Gastroesophageal sphincter (tissue), 4 donors: ENCODE measurements at regions not wholly inside any gene's neighbourhood (a gene's known extent, or its start where the extent isn't known, plus 50 kb on each side); places are given as distances from the start of the nearest gene placed in this dataset.
"Not testable (repeated sequence)": the region's sequence is repeated elsewhere in the genome, so short reads cannot be mapped to it uniquely, and the experiment has no call there.

Experiments
- ATAC-seq: fragments of 150-250 bp; one replicate; pipeline ENCODE4 v1.9.1; 2016; ENCODE audit warnings: mild to moderate bottlenecking, moderate library complexity
- H3K27ac ChIP-seq, 4 donors: fragments of 200-600 bp; sonication (generic) in 3 of 4; 1 replicate in 3 of 4; 2 replicates in 1 of 4; pipeline ENCODE4 v1.5.1; 2016 to 2019
- H3K27me3 ChIP-seq: fragments of 200-600 bp; sonication (generic); one replicate; pipeline ENCODE4 v1.5.1; 2019
- H3K36me3 ChIP-seq, 2 donors: fragments of 200-600 bp; sonication (generic); one replicate each; pipeline ENCODE4 v1.5.1; 2019; ENCODE audit warnings: control low read depth in 1 of 2
- H3K4me1 ChIP-seq, 3 donors: fragments of 200-600 bp; sonication (generic); 1 replicate in 2 of 3; 2 replicates in 1 of 3; pipeline ENCODE4 v1.5.1; 2016 to 2019; ENCODE audit warnings: control low read depth in 2 of 3
- H3K4me3 ChIP-seq, 2 donors: fragments of 200-600 bp; sonication (generic); one replicate each; pipeline ENCODE4 v1.5.1; 2019; ENCODE audit warnings: mild to moderate bottlenecking in 1 of 2, moderate library complexity in 1 of 2
- H3K9me3 ChIP-seq, 3 donors: fragments of 200-600 bp; sonication (generic); one replicate each; pipeline ENCODE4 v1.5.1; 2017 to 2019; ENCODE audit warnings: control low read depth in 2 of 3
- EP300 ChIP-seq: sonication (generic); formaldehyde crosslinking; IDR thresholded peaks from one replicate; pipeline ENCODE4 v1.6.1; 2017; ENCODE audit warnings: antibody characterized with exemption, mild to moderate bottlenecking
- POLR2A ChIP-seq, 2 donors: fragments of 450-650 bp; IDR thresholded peaks; one replicate each; pipeline ENCODE4 v1.6.1; 2017; ENCODE audit warnings: antibody characterized with exemption in 2 of 2, mild to moderate bottlenecking in 2 of 2, moderate library complexity in 1 of 2
- POLR2AphosphoS5 ChIP-seq: sonication (generic); formaldehyde crosslinking; IDR thresholded peaks from one replicate; pipeline ENCODE4 v1.6.1; 2017; ENCODE audit warnings: antibody characterized with exemption
- WGBS, 2 donors: methylation state at CpG; one replicate each; pipeline ENCODE4 v1.1.5; 2018; ENCODE audit warnings: low coverage in 1 of 2; 5-methylcytosine and 5-hydroxymethylcytosine counted together
- TF ChIP-seq, protein P1 (sequence below), 4 experiments: fragments of 200-600 bp in 2 of 4; fragments of 450-650 bp in 2 of 4; sonication (generic) in 1 of 4; IDR thresholded peaks; one replicate each; pipeline ENCODE4 v1.5.1; 2017 to 2019; ENCODE audit warnings: antibody characterized with exemption in 4 of 4, mild to moderate bottlenecking in 2 of 4, moderate library complexity in 2 of 4

GRCh38 chr4:34485252-34485651 lies 1759.1 kb downstream of the ARAP2 start:
- H3K36me3 ChIP-seq: no peaks in the 10 kb centered on the region
- no peaks in the 10 kb centered on the region for H3K27me3 ChIP-seq
- ATAC-seq: no peak
- TF ChIP-seq, protein P1, sequence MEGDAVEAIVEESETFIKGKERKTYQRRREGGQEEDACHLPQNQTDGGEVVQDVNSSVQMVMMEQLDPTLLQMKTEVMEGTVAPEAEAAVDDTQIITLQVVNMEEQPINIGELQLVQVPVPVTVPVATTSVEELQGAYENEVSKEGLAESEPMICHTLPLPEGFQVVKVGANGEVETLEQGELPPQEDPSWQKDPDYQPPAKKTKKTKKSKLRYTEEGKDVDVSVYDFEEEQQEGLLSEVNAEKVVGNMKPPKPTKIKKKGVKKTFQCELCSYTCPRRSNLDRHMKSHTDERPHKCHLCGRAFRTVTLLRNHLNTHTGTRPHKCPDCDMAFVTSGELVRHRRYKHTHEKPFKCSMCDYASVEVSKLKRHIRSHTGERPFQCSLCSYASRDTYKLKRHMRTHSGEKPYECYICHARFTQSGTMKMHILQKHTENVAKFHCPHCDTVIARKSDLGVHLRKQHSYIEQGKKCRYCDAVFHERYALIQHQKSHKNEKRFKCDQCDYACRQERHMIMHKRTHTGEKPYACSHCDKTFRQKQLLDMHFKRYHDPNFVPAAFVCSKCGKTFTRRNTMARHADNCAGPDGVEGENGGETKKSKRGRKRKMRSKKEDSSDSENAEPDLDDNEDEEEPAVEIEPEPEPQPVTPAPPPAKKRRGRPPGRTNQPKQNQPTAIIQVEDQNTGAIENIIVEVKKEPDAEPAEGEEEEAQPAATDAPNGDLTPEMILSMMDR (IDR thresholded peaks at IDR 0.05): no peak
- no peak for TF ChIP-seq EP300
- no peak for TF ChIP-seq POLR2AphosphoS5
- TF ChIP-seq POLR2A (IDR thresholded peaks at IDR 0.05): no peak
- H3K4me3 ChIP-seq: no peak overlapping the region
- no peak overlapping the region for H3K27ac ChIP-seq
- H3K9me3 ChIP-seq: no peaks in the 10 kb centered on the region
- no peaks in the 10 kb centered on the region for H3K4me1 ChIP-seq

DNA sequence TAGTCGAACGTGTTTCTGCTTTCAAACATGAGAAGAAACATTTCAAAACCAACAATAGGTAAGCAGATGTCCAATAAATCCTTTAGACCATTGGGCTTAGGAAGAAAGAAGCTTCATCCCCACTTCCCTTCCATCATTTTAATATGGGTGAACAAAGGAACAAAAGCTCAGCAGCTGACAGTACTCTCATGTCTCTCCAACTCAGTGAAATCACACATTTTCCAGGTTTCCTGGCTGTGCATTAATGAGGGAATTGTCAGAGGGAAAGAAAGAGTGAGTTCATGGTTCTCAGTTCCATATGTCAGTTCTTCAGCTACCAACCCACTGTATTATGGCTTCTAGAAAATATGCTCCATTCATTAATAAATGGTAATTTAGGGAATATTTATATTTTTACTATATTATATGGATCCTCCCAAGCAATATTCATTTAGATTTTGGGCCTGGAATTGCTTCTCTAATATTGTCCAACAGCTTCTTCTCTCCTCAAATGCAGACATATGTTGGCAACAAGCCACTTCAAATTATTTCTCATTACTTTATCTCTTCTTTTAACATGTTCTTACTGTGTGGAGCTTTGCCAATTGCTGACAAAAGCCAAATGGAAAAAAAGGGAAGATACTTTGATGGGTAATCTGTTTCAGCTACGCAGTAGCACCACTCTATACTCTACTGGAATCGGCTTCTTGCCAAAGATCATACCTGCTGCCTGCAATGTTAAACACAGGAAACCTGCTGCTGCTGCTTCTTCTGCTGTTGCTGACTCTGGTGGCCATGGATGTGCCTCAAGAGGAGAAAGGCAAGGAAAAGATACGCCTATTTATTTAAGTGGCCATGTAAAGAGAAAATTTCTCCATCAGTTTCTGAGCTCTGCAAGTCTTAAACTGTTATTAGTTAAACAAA lies 1757.6 kb downstream of the ARAP2 start:
- Histone ChIP-seq H3K4me1 (no peaks in the 10 kb centered on the region), H3K9me3 (no peaks in the 10 kb centered on the region), H3K4me3 (no peak overlapping the region), H3K27ac (no peak overlapping the region), H3K27me3 (no peaks in the 10 kb centered on the region), H3K36me3 (no peaks in the 10 kb centered on the region)
- WGBS, 2 donors: 34 to 65% methylated on average over 5 of the region's 5 CpGs
- TF ChIP-seq POLR2AphosphoS5 (no peak), EP300 (no peak), POLR2A (IDR thresholded peaks at IDR 0.05) (no peak)
- TF ChIP-seq, protein P1 (IDR thresholded peaks at IDR 0.05): no peak
- no peak for ATAC-seq

- no peaks in the 10 kb centered on the region for H3K4me1 ChIP-seq
- H3K4me3 ChIP-seq: no peak overlapping the region
- WGBS, 2 donors: 75% methylated on average over 1 of the region's 1 CpG; no CpG with 5 or more reads in 1 of the 2 donors
- no peaks in the 10 kb centered on the region for H3K27me3 ChIP-seq
- H3K27ac ChIP-seq: no peak overlapping the region
- no peaks in the 10 kb centered on the region for H3K9me3 ChIP-seq
- H3K36me3 ChIP-seq: no peaks in the 10 kb centered on the region
- no peak for TF ChIP-seq POLR2AphosphoS5
- no peak for TF ChIP-seq POLR2A (IDR thresholded peaks at IDR 0.05)
- TF ChIP-seq, protein P1 (IDR thresholded peaks at IDR 0.05): no peak
- no peak for TF ChIP-seq EP300
- ATAC-seq: no peak
Observed at GRCh38 chr4:34492414-34492813, 1751.9 kb downstream of the ARAP2 start.

- Histone ChIP-seq H3K9me3 (peaks cover 0 to 6% (median 0%) of the 10 kb centered on the region in 3 donors), H3K4me3 (no peak overlapping the region), H3K36me3 (no peaks in the 10 kb centered on the region), H3K27ac (no peak overlapping the region), H3K27me3 (no peaks in the 10 kb centered on the region), H3K4me1 (no peaks in the 10 kb centered on the region)
- no peak for TF ChIP-seq POLR2AphosphoS5
- TF ChIP-seq, protein P1 (IDR thresholded peaks at IDR 0.05): no peak
- ATAC-seq: no peak
- WGBS, 2 donors: 76 to 79% methylated on average over 2 of the region's 2 CpGs
Observed at GRCh38 chr4:34502086-34502485, 1742.2 kb downstream of the ARAP2 start.

DNA sequence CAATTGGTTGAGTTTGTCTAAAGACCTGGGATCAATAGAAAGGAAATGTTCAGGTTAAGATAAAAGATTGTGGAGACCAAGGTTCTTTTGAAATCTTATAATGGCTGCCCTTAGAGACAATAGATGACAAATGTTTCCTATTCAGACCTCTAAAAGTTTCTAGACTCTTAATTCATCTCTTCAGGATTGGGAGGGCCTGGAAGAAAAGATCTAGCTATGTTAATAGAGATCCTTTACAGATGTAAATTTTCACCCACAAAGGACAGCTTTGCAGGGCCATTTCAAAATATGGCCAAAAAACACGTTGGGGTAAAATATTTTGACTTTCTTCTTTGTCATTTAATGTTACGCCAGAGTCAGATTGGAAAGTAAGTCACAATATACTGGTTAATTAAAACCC lies 1739.6 kb downstream of the ARAP2 start:
- not testable (repeated sequence) for ATAC-seq, H3K4me3 ChIP-seq
- 63 to 73% methylated on average over 2 of the region's 2 CpGs for WGBS, 2 donors

DNA sequence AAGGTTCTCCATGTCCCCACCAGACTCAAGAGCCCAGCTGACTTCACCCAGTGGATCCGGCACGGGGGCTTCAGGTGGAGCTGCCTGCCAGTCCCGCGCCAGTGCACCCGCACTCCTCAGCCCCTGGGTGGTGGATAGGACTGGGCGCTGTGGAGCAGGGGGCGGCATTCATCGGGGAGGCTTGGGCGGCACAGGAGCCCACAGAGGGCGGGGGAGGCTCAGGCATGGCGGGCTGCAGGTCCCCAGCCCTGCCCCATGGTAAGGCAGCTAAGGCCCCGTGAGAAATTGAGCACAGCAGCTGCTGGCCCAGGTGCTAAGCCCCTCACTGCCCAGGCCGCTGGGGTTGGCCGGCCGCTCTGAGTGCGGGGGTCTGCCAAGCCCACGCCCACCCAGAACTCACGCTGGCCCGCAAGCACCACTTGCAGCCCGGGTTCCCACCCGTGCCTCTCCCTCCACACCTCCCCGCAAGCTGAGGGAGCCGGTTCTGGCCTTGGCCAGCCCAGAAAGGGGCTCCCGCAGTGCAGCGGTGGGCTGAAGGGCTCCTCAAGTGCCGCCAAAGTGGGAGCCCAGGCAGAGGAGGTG lies 1737.7 kb downstream of the ARAP2 start:
- H3K36me3 ChIP-seq: not testable (repeated sequence)

More for the DNA sequence above, 1739.6 kb downstream of the ARAP2 start:
- not testable (repeated sequence) for H3K36me3 ChIP-seq, H3K27me3 ChIP-seq, H3K4me1 ChIP-seq, H3K9me3 ChIP-seq, H3K27ac ChIP-seq

More for the DNA sequence above, 1737.7 kb downstream of the ARAP2 start:
- H3K4me3 ChIP-seq, H3K27me3 ChIP-seq, H3K4me1 ChIP-seq, H3K9me3 ChIP-seq, ATAC-seq, H3K27ac ChIP-seq: not testable (repeated sequence)
- 80% methylated on average over 1 of the region's 26 CpGs; no CpG with 5 or more reads in 1 of the 2 donors for WGBS, 2 donors
